Effector memory CD8-positive, alpha-beta T cell (primary cell): ENCODE measurements at regions not wholly inside any gene's neighbourhood (a gene's known extent, or its start where the extent isn't known, plus 50 kb on each side); places are given as distances from the start of the nearest gene placed in this dataset.

Experiments
- ATAC-seq: fragments of 150-1000 bp; cut with Tn5 transposase; replicated peaks from 2 replicates; pipeline ENCODE4 v1.10.0; 2021; ENCODE audit warnings: mild to moderate bottlenecking, moderate library complexity
- DNase-seq, 3 experiments: peaks; one replicate each; pipeline ENCODE4 v3.0.0; 2021
- H3K27ac Mint-ChIP-seq, 2 donors: one replicate each; pipeline ENCODE4 v1.8.0; 2022; ENCODE audit warnings: mild to moderate bottlenecking in 2 of 2, mixed read lengths in 2 of 2, moderate library complexity in 2 of 2
- H3K27me3 Mint-ChIP-seq, 2 donors: one replicate each; pipeline ENCODE4 v1.8.0; 2022; ENCODE audit warnings: mixed read lengths in 2 of 2
- H3K36me3 Mint-ChIP-seq: one replicate; pipeline ENCODE4 v1.8.0; 2022; ENCODE audit warnings: mild to moderate bottlenecking, moderate library complexity, mixed read lengths; ENCODE audit not compliant: insufficient read depth
- H3K4me1 Mint-ChIP-seq, 2 donors: one replicate each; pipeline ENCODE4 v1.8.0; 2022; ENCODE audit warnings: low read depth in 2 of 2, mixed read lengths in 2 of 2
- H3K4me3 Mint-ChIP-seq, 2 donors: one replicate each; pipeline ENCODE4 v1.8.0; 2022; ENCODE audit warnings: mild to moderate bottlenecking in 2 of 2, mixed read lengths in 2 of 2, moderate library complexity in 2 of 2
- H3K9me3 Mint-ChIP-seq, 2 donors: one replicate each; pipeline ENCODE4 v1.8.0; 2022; ENCODE audit warnings: mixed read lengths in 2 of 2

- H3K27ac Mint-ChIP-seq = no peak overlapping the region
- no peaks in the 10 kb centered on the region for H3K9me3 Mint-ChIP-seq
- no peak overlapping the region for H3K4me3 Mint-ChIP-seq
- H3K27me3 Mint-ChIP-seq = no peaks in the 10 kb centered on the region
- ATAC-seq (peak; percentile 31), DNase-seq (no peak)
- peaks cover 7 to 10% of the 10 kb centered on the region in 2 donors for H3K4me1 Mint-ChIP-seq
- no peaks in the 10 kb centered on the region for H3K36me3 Mint-ChIP-seq
Observed at GRCh38 chr14:86035882-86036281, 505.9 kb downstream of the FLRT2 start.

- Mint-ChIP-seq H3K4me3 (no peak overlapping the region), H3K4me1 (peaks cover 9 to 28% of the 10 kb centered on the region in 2 donors), H3K9me3 (no peaks in the 10 kb centered on the region), H3K27me3 (no peaks in the 10 kb centered on the region), H3K27ac (peak overlapping the region in 1 of 2 donors; percentile 47), H3K36me3 (no peaks in the 10 kb centered on the region)
- no peak for ATAC-seq
- DNase-seq = no peak
Observed at GRCh38 chr14:86027990-86028389, 498.0 kb downstream of the FLRT2 start.

DNA sequence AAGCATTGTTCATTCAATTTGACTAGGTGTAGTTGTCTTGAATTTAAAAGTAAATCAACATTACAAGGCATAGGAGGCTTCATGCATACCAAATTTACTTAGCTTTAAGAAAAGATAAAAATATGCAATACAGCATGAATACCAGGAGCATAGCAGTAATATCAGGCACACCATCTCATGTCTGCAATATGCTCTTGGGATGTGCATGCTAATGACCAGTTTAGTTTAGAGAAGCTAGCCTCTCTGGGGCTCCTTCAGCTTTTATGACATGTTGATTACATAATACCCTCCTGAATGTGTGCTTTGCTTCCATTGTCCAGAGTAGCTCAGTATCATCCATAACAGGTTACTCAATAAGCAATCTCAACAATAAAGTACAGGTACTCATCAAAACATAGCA lies 497.2 kb downstream of the FLRT2 start:
- no peak for ATAC-seq
- Mint-ChIP-seq H3K27ac (peak overlapping the region in 1 of 2 donors; percentile 47), H3K36me3 (no peaks in the 10 kb centered on the region), H3K4me3 (no peak overlapping the region), H3K27me3 (no peaks in the 10 kb centered on the region), H3K4me1 (peaks cover 5 to 27% of the 10 kb centered on the region in 2 donors), H3K9me3 (no peaks in the 10 kb centered on the region)
- DNase-seq = no peak

DNA sequence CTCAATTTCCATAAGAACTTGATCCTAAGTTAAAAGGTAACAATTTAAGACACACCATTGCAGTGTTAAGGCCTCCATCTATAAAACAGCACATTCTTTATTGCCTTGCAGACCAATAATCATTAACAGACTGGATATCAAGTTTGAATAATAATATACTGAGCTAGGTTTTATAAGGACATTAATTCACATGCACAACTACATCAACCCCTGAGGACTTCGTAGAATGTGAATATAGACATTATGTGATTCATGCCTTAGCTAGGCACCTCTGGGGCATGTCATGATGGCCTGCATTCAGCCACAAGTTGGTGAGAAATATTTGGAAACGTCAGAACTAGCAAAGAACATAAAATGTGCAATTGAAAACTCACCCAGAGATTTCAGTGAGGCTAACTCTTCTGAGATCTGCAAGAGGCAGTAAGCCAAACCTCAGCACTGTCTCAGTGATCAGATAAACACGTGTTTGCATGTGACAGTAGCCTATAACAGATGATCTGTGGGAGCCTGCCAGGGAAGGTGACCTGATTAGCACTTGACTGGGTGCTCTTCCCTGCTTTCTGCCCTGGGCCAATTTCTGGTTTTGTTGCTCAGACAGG lies 492.2 kb downstream of the FLRT2 start:
- H3K27ac Mint-ChIP-seq = no peak overlapping the region
- H3K36me3 Mint-ChIP-seq = no peaks in the 10 kb centered on the region
- H3K27me3 Mint-ChIP-seq = no peaks in the 10 kb centered on the region
- peaks cover 5 to 16% of the 10 kb centered on the region in 2 donors for H3K4me1 Mint-ChIP-seq
- no peak overlapping the region for H3K4me3 Mint-ChIP-seq
- DNase-seq (no peak), ATAC-seq (no peak)
- no peaks in the 10 kb centered on the region for H3K9me3 Mint-ChIP-seq

DNA sequence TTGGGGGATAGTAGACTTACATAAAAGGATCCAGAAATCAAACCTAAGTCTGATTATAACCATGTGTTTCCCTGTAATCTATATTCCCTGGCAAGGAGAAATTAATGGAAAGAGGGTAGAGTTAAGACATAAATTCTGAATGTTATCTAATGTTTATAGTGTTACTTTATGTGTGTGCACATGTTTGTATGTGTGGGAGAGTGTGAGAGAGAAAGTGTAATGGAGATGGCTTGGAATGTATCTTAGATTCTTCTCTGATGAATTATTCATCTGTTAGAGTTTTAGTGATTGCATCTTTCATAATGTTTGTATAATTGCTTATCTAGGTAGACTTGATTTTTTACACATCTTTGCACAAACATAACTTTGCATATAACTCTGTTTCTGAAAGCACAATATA lies 490.9 kb downstream of the FLRT2 start:
- Mint-ChIP-seq H3K4me1 (peaks cover 3 to 13% of the 10 kb centered on the region in 2 donors), H3K36me3 (no peaks in the 10 kb centered on the region), H3K27ac (no peak overlapping the region), H3K27me3 (no peaks in the 10 kb centered on the region), H3K9me3 (no peaks in the 10 kb centered on the region), H3K4me3 (no peak overlapping the region)
- DNase-seq = no peak
- no peak for ATAC-seq

DNA sequence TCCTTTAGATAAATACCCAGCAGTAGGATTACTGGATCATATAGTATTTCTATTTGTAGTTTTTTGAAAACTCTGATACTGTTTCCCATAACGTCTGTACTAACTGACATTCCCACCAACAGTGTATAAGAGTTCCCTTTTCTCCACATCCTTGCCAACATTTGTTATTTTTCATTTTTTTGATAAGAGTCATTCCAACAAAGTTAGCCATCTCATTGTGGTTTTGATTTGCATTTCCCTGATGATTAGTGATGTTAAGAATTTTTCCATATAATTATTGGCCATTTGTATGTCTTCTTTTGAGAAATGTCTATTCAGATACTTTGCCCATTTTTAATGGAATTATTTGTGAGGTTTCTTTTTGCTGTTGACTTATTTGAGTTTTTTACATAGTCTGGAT lies 486.0 kb downstream of the FLRT2 start:
- no peak for DNase-seq

GRCh38 chr14:86015511-86015910 lies 485.6 kb downstream of the FLRT2 start:
- no peaks in the 10 kb centered on the region for H3K9me3 Mint-ChIP-seq
- no peak overlapping the region for H3K27ac Mint-ChIP-seq

More for the DNA sequence above, 486.0 kb downstream of the FLRT2 start:
- Mint-ChIP-seq H3K4me3 (no peak overlapping the region), H3K9me3 (no peaks in the 10 kb centered on the region), H3K36me3 (no peaks in the 10 kb centered on the region), H3K4me1 (peaks cover 3 to 13% of the 10 kb centered on the region in 2 donors), H3K27ac (no peak overlapping the region), H3K27me3 (no peaks in the 10 kb centered on the region)
- no peak for ATAC-seq

GRCh38 chr14:86013641-86014040 lies 483.7 kb downstream of the FLRT2 start:
- ATAC-seq (no peak), DNase-seq (no peak)
- H3K4me3 Mint-ChIP-seq = no peak overlapping the region

More at GRCh38 chr14:86015511-86015910, 485.6 kb downstream of the FLRT2 start:
- H3K4me1 Mint-ChIP-seq = peaks cover 3 to 13% of the 10 kb centered on the region in 2 donors
- H3K27me3 Mint-ChIP-seq = no peaks in the 10 kb centered on the region
- no peaks in the 10 kb centered on the region for H3K36me3 Mint-ChIP-seq
- ATAC-seq (no peak), DNase-seq (no peak)
- H3K4me3 Mint-ChIP-seq = no peak overlapping the region

GRCh38 chr14:86012461-86012860 lies 482.5 kb downstream of the FLRT2 start:
- H3K9me3 Mint-ChIP-seq = no peaks in the 10 kb centered on the region
- no peak overlapping the region for H3K27ac Mint-ChIP-seq
- no peaks in the 10 kb centered on the region for H3K36me3 Mint-ChIP-seq
- DNase-seq (no peak), ATAC-seq (no peak)
- H3K27me3 Mint-ChIP-seq = no peaks in the 10 kb centered on the region
- no peaks in the 10 kb centered on the region for H3K4me1 Mint-ChIP-seq
- no peak overlapping the region for H3K4me3 Mint-ChIP-seq

More at GRCh38 chr14:86013641-86014040, 483.7 kb downstream of the FLRT2 start:
- no peak overlapping the region for H3K27ac Mint-ChIP-seq
- H3K36me3 Mint-ChIP-seq = no peaks in the 10 kb centered on the region
- H3K4me1 Mint-ChIP-seq = peaks cover 1 to 4% of the 10 kb centered on the region in 2 donors
- no peaks in the 10 kb centered on the region for H3K9me3 Mint-ChIP-seq
- no peaks in the 10 kb centered on the region for H3K27me3 Mint-ChIP-seq

DNA sequence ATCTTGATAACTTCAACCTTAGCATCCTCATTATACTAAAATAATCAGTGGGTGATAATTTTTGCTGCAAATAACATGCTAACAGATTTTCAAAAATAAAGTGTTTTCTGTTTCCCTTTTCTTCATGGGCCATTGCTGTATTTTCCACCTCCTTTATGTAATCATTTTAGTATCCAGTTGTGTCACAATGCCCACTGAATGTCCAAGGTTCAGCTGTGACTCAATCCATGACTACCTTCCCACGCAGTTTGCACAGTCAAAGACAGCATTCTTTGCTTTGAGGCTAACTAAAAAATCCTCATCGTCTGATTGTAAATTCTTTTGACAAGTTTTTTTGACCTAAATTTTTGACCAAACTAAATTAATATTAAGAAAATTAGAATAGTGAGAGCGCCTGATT lies 474.1 kb downstream of the FLRT2 start:
- Mint-ChIP-seq H3K4me1 (peaks cover 1 to 7% of the 10 kb centered on the region in 2 donors), H3K36me3 (peaks cover 3% of the 10 kb centered on the region), H3K9me3 (no peaks in the 10 kb centered on the region), H3K4me3 (no peak overlapping the region), H3K27ac (no peak overlapping the region), H3K27me3 (no peaks in the 10 kb centered on the region)
- DNase-seq = no peak
- ATAC-seq = no peak

DNA sequence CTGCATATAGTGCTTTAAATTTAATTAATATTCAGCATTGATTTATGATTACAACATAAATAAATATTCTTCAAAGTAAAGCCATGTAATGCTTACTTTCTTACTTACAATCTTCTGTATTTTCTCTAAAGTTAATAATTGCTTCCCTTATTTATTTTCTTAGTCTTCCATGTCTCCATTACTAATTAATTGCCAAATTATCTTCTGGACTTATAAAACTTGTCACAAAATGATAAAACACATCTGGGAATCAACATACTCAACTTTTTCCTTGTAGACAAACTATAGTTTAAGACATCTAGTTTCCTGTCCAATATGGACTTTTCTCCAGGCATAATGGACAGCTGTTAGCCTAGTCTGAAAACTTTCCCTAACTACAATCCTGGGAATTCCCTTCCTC lies 466.6 kb downstream of the FLRT2 start:
- no peak overlapping the region for H3K27ac Mint-ChIP-seq
- H3K4me3 Mint-ChIP-seq = no peak overlapping the region
- no peak for ATAC-seq

GRCh38 chr14:85991156-85991555 lies 461.2 kb downstream of the FLRT2 start:
- H3K27ac Mint-ChIP-seq = no peak overlapping the region
- DNase-seq (no peak), ATAC-seq (no peak)
- H3K4me3 Mint-ChIP-seq = no peak overlapping the region
- H3K27me3 Mint-ChIP-seq = no peaks in the 10 kb centered on the region
- no peaks in the 10 kb centered on the region for H3K9me3 Mint-ChIP-seq
- H3K4me1 Mint-ChIP-seq = peaks cover 0 to 5% of the 10 kb centered on the region in 2 donors
- no peaks in the 10 kb centered on the region for H3K36me3 Mint-ChIP-seq

More for the DNA sequence above, 466.6 kb downstream of the FLRT2 start:
- peaks cover 1 to 5% of the 10 kb centered on the region in 2 donors for H3K4me1 Mint-ChIP-seq
- no peaks in the 10 kb centered on the region for H3K9me3 Mint-ChIP-seq
- H3K27me3 Mint-ChIP-seq = no peaks in the 10 kb centered on the region
- no peak for DNase-seq
- no peaks in the 10 kb centered on the region for H3K36me3 Mint-ChIP-seq

DNA sequence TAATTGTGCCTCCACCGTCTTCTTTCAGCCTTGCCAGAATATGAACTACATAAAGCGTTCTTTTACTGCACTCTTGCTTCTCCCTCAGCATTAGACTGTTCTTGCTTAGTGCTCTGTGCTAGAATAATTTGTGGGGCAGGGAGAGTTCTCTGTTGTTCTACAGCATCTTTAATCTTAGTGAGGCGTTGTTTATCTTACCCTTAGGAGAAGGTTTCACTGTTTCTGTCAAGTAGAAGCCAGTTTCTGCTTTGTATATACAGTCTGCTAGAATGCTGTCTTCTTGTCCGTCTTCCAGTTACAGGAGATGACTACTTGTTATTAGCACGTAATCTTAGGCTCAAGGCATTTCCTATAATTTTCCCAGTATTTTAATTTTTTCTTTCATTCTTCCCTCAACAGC lies 458.0 kb downstream of the FLRT2 start:
- H3K27ac Mint-ChIP-seq = no peak overlapping the region
- no peaks in the 10 kb centered on the region for H3K9me3 Mint-ChIP-seq
- no peaks in the 10 kb centered on the region for H3K4me1 Mint-ChIP-seq
- no peaks in the 10 kb centered on the region for H3K36me3 Mint-ChIP-seq
- no peak for DNase-seq
- no peaks in the 10 kb centered on the region for H3K27me3 Mint-ChIP-seq
- no peak for ATAC-seq
- H3K4me3 Mint-ChIP-seq = no peak overlapping the region

DNA sequence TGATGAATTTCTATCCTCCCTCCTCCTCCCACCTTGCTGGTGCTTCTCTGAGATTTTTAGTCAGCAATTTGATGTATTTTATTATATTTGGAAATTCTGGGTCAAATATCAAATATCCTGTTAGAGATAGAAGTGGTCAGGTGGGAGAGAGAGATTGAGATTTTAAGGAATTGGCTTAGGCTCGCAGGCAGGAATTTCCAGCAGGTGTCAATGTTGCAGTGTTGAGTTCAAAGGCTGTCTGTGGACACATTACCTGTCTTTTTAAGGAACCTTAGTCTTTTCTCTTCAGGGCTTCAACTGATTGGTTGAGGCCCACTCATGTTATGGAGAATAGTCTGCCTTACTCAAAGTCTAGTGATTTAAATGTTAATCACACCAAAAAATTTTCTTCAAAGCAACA lies 457.3 kb downstream of the FLRT2 start:
- no peaks in the 10 kb centered on the region for H3K27me3 Mint-ChIP-seq
- DNase-seq = no peak
- no peaks in the 10 kb centered on the region for H3K36me3 Mint-ChIP-seq
- H3K27ac Mint-ChIP-seq = no peak overlapping the region
- H3K4me1 Mint-ChIP-seq = no peaks in the 10 kb centered on the region
- no peak for ATAC-seq
- H3K9me3 Mint-ChIP-seq = no peaks in the 10 kb centered on the region
- H3K4me3 Mint-ChIP-seq = no peak overlapping the region
